Lung (tissue), 11 donors: ENCODE measurements at regions not wholly inside any gene's neighbourhood (a gene's known extent, or its start where the extent isn't known, plus 50 kb on each side); places are given as distances from the start of the nearest gene placed in this dataset.

Experiments
- ATAC-seq: fragments of 200-7000 bp; cut with Tn5 transposase; one replicate; pipeline ENCODE4 v1.9.1; 2020; ENCODE audit warnings: moderate number of reproducible peaks; ENCODE audit not compliant: insufficient read depth, low FRiP score
- DNase-seq, 3 donors: peaks; one replicate each; pipeline ENCODE4 v3.0.0-alpha.2; 2013 to 2017
- H3K27ac ChIP-seq, 2 donors: one replicate each; pipeline ENCODE4 v1.5.1; 2013; ENCODE audit warnings: mild to moderate bottlenecking in 2 of 2, moderate library complexity in 2 of 2, control low read depth in 1 of 2, inconsistent platforms in 1 of 2, low read depth in 1 of 2, low read length in 1 of 2
- H3K27me3 ChIP-seq, 3 donors: one replicate each; pipeline ENCODE4 v1.5.1; 2013; ENCODE audit warnings: low read length in 2 of 3; ENCODE audit not compliant: control insufficient read depth in 3 of 3, insufficient read depth in 3 of 3
- H3K36me3 ChIP-seq, 4 donors: one replicate each; pipeline ENCODE4 v1.5.1; 2013; ENCODE audit warnings: low read length in 4 of 4, mild to moderate bottlenecking in 1 of 4, moderate library complexity in 1 of 4; ENCODE audit not compliant: control insufficient read depth in 4 of 4, insufficient read depth in 4 of 4
- H3K4me1 ChIP-seq, 5 donors: one replicate each; pipeline ENCODE4 v1.5.1; 2013; ENCODE audit warnings: low read length in 5 of 5, mild to moderate bottlenecking in 2 of 5, moderate library complexity in 1 of 5; ENCODE audit not compliant: control insufficient read depth in 5 of 5, insufficient read depth in 5 of 5
- H3K4me3 ChIP-seq: one replicate; pipeline ENCODE4 v1.5.1; 2013; ENCODE audit warnings: mild to moderate bottlenecking, control low read depth, moderate library complexity
- H3K9ac ChIP-seq, 2 donors: one replicate each; pipeline ENCODE4 v1.5.1; 2013; ENCODE audit warnings: low read length in 2 of 2, control low read depth in 1 of 2; ENCODE audit not compliant: insufficient read depth in 1 of 2
- H3K9me3 ChIP-seq, 4 donors: one replicate each; pipeline ENCODE4 v1.5.1; 2013; ENCODE audit warnings: low read length in 3 of 4, mild to moderate bottlenecking in 1 of 4, moderate library complexity in 1 of 4; ENCODE audit not compliant: control insufficient read depth in 4 of 4, insufficient read depth in 3 of 4
- CTCF ChIP-seq: IDR thresholded peaks from 2 replicates; pipeline ENCODE4 v1.5.1; 2012; ENCODE audit warnings: mild to moderate bottlenecking; ENCODE audit errors: control extremely low read depth, extremely low read depth
- WGBS, 2 donors: extraction: QIAGEN DNeasy Blood & Tissue Kit; methylation state at CpG; one replicate each; pipeline ENCODE4 v1.1.7; 2013; 5-methylcytosine and 5-hydroxymethylcytosine counted together
- donor health status: control.
- donor health status: control.
- donor health status: Bipolar disorder and iron deficiency.
- donor health status: healthy.
- donor health status: DM: yes; HTN: yes; CAD: no.

- Histone ChIP-seq H3K4me1 (peaks cover 0 to 55% (median 5%) of the 10 kb centered on the region in 5 donors), H3K4me3 (no peak overlapping the region), H3K27me3 (no peaks in the 10 kb centered on the region), H3K27ac (peak overlapping the region in 1 of 2 donors; percentile 2), H3K36me3 (no peaks in the 10 kb centered on the region), H3K9me3 (peaks cover 0 to 2% (median 0%) of the 10 kb centered on the region in 4 donors), H3K9ac (no peak overlapping the region)
- TF ChIP-seq CTCF: no peak
- 15 to 16% methylated on average over 3 of the region's 3 CpGs for WGBS, 2 donors
- DNase-seq (peak; percentile 44 to 98 (median 97)), ATAC-seq (peak; percentile 78)
Observed at GRCh38 chr4:137705171-137705783, 173.0 kb upstream of the PCDH18 start.

- Histone ChIP-seq H3K27ac (no peak overlapping the region), H3K4me3 (no peak overlapping the region), H3K9ac (no peak overlapping the region), H3K9me3 (peaks cover 0 to 2% (median 0%) of the 10 kb centered on the region in 4 donors), H3K4me1 (peaks cover 0 to 55% (median 5%) of the 10 kb centered on the region in 5 donors), H3K27me3 (no peaks in the 10 kb centered on the region), H3K36me3 (no peaks in the 10 kb centered on the region)
- DNase-seq: peak; percentile 78 to 99 (median 98)
- no peak for ATAC-seq
- no peak for TF ChIP-seq CTCF
Observed at GRCh38 chr4:137703195-137703594, 170.9 kb upstream of the PCDH18 start.

- Histone ChIP-seq H3K4me3 (no peak overlapping the region), H3K36me3 (no peaks in the 10 kb centered on the region), H3K27ac (no peak overlapping the region), H3K4me1 (peaks cover 0 to 49% (median 5%) of the 10 kb centered on the region in 5 donors), H3K27me3 (no peaks in the 10 kb centered on the region), H3K9ac (no peak overlapping the region), H3K9me3 (peaks cover 0 to 2% (median 0%) of the 10 kb centered on the region in 4 donors)
- WGBS, 2 donors: 64 to 72% methylated on average over 2 of the region's 2 CpGs
- TF ChIP-seq CTCF: no peak
- ATAC-seq (no peak), DNase-seq (peak in 2 of 3 donors; percentile 65 to 71)
Observed at GRCh38 chr4:137702512-137702911, 170.2 kb upstream of the PCDH18 start.

- Histone ChIP-seq H3K9me3 (peaks cover 0 to 2% (median 0%) of the 10 kb centered on the region in 4 donors), H3K4me3 (no peak overlapping the region), H3K27ac (no peak overlapping the region), H3K4me1 (peaks cover 0 to 41% (median 5%) of the 10 kb centered on the region in 5 donors), H3K36me3 (no peaks in the 10 kb centered on the region), H3K27me3 (no peaks in the 10 kb centered on the region), H3K9ac (no peak overlapping the region)
- WGBS, 2 donors: 83 to 99% methylated on average over 1 of the region's 1 CpG
- ATAC-seq: peak; percentile 8
- TF ChIP-seq CTCF: no peak
- no peak for DNase-seq
Observed at GRCh38 chr4:137701401-137701800, 169.1 kb upstream of the PCDH18 start.
